ENCODE measurements at regions not wholly inside any gene's neighbourhood (a gene's known extent, or its start where the extent isn't known, plus 50 kb on each side); places are given as distances from the start of the nearest gene placed in this dataset.

- TF ChIP-seq, protein P1, sequence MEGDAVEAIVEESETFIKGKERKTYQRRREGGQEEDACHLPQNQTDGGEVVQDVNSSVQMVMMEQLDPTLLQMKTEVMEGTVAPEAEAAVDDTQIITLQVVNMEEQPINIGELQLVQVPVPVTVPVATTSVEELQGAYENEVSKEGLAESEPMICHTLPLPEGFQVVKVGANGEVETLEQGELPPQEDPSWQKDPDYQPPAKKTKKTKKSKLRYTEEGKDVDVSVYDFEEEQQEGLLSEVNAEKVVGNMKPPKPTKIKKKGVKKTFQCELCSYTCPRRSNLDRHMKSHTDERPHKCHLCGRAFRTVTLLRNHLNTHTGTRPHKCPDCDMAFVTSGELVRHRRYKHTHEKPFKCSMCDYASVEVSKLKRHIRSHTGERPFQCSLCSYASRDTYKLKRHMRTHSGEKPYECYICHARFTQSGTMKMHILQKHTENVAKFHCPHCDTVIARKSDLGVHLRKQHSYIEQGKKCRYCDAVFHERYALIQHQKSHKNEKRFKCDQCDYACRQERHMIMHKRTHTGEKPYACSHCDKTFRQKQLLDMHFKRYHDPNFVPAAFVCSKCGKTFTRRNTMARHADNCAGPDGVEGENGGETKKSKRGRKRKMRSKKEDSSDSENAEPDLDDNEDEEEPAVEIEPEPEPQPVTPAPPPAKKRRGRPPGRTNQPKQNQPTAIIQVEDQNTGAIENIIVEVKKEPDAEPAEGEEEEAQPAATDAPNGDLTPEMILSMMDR (IDR thresholded peaks at IDR 0.05), result no peak
- no peak for TF ChIP-seq POLR2A (IDR thresholded peaks at IDR 0.05)
Observed at GRCh38 chr11:70851907-70852306, 400.5 kb downstream of the SHANK2 start.
